ENCODE measurements at regions not wholly inside any gene's neighbourhood (a gene's known extent, or its start where the extent isn't known, plus 50 kb on each side); places are given as distances from the start of the nearest gene placed in this dataset.

DNA sequence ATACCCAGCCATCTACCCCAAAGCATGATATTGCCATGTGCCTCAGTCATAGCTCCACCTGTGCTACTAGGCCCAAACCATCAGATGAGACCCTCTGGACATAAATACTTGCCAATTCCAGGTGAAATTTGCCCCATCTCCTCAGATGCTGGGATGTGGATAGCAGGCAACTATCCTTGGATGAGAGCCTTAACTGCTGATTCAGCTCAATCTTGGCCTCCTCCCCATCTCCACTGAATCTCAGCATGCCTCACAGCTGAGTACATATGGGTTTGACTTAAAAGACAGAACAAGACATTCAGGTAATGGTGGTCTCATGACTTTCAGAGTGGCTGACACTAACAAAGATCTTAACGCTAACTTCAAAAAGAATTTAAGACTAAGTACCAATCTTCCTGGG lies 50.8 kb upstream of the KLHL13 start:
- no peak for DNase-seq

DNA sequence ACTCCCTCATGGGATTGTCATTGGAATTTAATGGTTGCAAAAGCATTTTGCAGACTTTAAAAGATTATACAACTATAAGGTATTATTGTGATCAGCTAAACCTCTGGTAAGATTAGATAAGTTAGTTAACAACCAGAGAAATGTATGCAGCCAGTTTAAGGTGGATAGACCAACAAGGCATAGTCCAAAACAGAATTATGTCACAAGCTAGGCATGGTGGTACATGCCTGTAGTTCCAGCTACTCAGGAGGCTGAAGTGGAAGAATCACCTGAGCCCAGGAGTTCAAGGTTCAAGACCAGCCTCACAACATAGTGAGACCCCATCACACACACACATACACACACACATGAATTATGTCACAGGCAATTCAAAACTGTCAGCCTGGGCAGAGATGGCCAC lies 54.7 kb upstream of the KLHL13 start:
- no peak for DNase-seq

DNA sequence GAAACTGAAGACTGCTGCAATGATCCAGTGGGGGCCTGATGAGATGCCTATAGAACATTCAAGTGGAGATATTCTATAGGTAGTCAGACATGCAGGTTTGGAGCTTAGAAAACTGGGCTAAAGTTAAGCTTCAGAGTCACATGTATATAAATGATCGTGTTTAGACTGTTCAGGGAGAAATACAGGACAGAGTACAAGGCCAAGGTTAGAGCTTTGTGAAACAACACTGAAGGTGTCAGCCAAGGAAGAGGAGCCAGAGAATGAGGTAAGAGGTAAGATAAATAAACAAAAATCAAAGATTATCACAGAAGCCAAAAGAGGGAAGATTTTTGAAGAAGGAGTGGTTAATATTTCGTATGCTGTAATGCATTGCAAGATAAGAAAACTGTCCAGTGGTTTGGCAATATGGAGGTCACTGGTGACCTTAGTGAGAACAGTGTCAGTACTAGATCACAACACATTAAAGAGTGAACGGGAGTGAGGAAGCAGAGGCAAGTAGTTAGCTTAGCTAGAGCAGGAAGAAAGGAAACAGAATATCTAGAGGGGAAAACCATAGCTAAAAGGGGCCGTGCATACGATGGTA lies 58.0 kb upstream of the KLHL13 start:
- DNase-seq = no peak

DNA sequence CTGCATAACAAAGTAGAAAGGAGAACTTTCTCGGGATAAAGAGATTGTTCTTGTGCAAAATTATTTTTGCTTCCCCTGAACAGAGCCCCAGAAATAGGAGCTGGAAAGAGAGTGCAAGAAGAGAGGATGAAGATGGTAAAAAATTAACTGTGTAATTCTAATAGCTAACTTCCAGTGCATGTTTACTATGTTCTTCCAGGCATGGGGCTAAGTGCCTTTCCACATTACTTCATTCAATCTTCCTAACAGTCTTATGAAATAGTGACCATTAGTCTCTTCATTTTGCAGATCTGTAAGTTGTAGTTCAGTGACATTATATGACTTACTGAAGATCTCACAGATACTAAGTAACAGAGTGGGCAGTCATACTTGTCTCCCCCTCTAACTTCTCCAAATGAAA lies 61.1 kb upstream of the KLHL13 start:
- DNase-seq = no peak

DNA sequence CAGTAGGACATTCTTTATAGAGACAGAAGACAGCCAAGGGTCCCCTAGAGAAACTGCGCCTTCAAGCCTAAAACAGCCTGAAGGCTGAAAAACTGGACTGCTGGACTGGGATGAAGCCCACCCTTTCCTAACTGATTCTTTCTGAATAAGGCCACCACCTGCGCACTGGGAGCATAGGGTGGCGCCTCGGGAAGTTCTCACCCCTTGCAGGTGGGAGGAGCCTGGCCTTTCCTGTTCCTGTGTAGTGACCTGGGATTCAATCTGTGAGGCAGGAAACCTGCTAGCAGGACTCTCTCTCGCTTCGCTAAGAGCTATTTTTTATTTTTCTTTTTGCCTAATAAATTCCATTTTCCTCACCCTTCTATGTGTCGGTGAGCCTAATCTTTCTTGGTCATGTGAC lies 61.8 kb upstream of the KLHL13 start:
- no peak for DNase-seq

DNA sequence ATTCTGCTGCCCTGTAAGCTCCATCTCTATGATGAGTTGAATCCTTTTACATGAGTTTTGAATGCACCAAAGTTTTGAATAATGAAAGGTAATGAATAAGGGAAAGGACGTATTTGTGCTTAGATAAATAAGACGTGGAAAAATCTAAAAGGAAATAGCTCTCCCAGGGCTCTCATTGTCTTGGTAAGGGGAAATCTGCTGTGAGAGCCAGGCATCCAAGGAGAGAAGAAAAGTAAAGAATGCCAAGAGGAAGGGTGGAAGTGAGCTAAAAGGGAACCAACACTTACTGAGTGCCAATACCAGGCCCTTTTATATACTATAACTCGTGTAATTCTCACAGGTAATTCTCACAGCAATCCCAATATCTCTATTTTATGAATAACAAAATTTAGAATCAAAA lies 62.6 kb upstream of the KLHL13 start:
- DNase-seq = no peak

DNA sequence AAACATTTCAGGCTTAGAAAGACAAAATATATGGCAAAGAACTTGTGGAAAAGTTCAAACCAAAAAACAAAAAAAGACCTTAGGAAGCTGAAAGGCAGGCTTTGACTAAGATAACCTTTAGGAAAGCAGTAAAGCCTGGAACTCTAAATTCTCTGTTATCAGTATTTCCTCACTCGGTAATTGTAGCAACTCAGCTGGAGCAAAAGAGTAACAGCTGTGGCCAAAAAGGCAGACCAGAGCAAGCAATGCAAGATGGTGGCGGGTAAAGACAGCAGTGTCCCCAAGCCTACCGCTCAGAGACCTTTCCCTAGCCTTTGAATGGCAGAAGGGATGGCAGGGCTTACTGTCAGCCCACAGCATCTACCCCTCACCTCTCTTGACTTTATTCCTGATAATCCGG lies 63.1 kb upstream of the KLHL13 start:
- no peak for DNase-seq

DNA sequence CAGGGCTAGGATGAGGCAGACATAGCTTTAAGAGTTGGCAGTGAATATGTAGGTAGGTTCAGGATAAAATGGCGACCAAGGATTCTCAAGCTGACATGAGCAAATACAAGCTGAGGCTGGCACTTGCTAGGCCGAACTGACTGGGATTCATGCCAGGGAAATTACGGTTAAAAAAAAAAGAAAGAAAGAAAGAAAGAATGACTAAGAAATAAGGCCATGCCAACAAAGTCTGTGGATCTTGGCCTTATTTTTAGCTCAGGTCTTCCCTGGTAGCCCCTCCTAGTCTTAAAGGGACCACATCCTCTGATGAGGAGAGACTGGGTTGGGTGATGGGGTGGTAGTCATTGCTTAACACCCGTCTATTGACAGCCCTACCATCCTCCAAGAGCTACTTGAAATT lies 64.4 kb upstream of the KLHL13 start:
- DNase-seq = no peak

DNA sequence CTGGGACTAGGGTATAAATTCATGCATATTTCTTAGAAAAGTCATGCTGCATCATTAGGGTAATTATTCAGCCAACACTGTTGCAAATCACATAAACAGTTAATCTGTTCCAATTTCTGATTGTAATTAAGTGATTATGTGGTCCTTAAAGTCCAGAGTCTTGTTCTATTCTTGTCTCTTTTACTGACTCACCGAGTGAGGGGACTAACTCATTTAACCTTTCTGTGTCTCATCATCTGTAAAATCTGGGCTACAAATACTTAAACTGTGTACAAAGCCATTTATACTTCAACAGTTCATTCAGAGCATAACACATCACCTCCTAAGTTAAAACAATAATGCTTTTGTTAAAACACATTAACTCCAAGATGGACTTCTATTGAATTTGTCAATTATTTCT lies 65.4 kb upstream of the KLHL13 start:
- DNase-seq = no peak

DNA sequence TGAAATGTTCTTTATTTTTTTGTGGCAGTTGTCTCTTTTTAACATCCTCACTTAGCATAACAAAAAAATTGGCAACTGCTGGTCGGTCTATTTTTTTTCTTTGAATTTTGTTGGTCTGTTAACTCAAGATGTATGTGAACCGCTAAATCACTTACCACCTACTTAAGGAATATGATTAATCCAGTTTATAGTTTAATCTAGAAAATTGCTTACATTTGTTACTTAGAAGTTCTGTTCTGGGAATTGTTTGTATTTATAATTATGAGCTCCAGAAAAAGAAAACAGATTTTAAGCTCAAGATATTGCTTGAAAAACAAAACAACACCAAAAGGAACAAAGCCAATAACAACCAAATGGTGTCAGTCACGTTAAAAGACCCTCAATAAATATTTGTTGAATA lies 66.1 kb upstream of the KLHL13 start:
- DNase-seq = no peak

DNA sequence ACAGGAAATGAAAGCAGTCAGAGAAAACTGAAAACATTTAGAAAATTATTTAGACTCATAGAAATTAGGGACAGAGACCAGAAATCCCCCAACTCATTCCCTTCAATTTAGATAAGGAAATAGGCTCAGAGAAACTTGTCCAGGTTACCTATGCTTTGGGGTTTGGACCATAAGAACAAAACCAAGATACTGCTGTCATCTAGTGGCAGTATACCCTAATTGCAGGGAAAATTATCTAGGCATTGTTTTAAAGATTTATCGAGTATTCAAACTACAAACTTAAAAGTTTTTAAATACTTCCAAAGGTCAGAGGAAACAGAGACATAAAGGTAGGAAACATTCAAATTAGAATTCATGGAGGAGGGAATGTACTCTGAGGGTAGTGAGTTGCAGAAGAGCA lies 67.0 kb upstream of the KLHL13 start:
- DNase-seq = no peak

DNA sequence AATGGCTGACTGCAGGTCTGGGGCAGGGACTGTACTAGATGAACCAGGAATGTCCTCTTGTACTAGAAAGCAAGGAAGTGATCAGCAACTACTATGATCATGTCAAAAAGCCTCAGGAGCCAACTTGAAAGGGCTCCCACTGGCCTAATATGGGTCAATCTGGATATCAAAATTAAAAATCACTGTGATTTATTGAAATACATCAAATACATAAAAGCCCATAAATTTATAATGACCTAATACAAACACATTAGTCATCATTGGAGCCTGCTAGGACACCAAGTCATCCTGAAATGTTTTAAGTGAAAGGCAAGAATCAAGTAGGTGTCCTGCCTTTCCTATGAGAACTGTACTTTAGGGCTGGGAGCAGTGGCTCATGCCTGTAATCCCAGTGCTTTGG lies 70.5 kb upstream of the KLHL13 start:
- DNase-seq = no peak

DNA sequence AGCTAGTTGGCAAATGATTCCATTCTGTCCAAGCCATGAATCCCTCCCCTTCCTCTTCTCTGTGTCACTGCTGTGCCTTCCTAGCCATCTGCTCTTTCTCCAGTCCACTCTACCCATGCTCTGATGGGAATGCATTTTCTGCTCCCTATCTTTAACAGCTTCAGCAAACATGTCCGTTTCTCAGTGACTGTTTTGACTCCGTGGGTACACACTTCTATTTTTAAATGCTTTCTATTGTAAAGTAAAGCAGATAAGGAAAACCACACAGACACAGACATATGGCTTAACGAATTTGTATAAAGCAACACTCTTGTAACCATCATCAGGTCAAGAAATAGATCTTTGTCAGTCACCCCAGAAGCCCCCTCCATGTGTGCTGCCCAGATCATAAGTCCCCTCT lies 72.4 kb upstream of the KLHL13 start:
- DNase-seq = no peak

DNA sequence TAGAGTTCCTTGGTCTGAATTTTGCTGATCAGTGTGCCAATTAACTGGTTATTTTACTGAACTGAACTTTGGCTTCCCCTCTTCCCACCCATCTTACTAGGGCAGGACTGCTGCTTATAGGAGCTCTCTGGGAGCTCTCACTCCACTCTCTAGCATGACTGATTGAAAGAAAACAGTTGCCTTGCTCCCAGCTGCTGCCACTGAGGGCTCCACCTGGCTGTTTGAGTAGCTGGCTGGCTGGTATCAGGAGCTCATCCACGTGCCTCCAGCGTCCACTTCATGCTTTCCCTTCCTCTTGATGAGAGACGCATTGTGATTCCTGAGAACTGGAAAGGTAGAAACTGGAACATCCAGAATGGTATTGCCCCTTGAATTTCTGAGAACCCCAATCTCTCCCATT lies 73.0 kb upstream of the KLHL13 start:
- no peak for DNase-seq

DNA sequence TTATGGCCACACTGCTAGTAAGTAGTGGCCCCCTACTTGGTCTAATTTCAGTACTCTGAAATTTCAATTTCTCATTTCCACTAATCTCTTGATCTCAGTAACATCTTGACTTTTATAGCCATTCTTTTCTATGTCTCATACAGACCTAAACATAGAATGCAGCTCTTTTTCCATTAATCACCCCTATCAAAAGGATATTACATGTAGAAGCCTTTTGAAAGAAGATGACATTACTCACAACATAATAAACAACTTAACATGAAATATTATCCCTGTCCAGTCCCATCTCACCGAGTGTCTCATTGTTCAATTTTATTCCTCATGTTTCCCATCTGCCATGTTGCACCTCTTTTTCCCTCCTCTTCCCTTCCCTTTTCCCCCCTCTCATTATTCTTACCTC lies 81.1 kb upstream of the KLHL13 start:
- DNase-seq = no peak

DNA sequence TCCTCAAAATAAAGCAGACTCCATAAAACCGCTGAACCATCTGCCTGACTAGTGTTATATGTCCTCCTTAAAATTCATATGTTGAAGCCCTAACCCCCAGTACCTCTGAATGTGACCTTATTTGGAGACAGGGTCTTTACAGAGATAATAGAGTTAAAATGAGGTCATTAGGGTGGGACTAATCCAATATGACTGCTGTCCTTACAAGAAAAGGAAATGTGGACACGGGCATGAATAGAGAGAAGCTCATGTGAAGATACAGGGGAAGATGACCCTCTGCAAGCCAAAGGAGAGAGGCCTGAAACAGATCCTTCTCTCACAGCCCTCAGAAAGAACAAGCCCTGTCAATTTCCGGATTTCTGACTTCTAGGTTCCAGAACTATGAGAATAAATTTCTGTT lies 82.0 kb upstream of the KLHL13 start:
- DNase-seq = no peak

DNA sequence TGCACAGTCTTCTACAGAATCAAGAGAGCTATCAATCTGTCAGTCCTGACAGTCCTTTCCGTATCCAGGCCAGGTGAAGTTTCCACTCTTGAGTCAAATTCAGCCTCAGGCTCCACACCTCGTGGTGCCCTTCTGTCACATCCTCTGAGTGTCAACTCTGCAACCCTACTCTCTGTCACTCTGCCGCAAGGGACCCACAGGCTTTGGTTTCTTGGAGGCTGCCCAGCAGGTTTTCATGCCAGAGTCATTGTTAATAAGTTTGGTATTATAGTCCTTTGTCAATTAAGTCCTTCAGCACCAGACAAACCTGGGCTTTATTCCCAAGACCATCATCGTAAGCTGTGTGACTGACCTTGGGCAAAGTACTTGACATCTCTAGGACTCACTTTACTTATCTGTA lies 83.4 kb upstream of the KLHL13 start:
- DNase-seq = no peak

DNA sequence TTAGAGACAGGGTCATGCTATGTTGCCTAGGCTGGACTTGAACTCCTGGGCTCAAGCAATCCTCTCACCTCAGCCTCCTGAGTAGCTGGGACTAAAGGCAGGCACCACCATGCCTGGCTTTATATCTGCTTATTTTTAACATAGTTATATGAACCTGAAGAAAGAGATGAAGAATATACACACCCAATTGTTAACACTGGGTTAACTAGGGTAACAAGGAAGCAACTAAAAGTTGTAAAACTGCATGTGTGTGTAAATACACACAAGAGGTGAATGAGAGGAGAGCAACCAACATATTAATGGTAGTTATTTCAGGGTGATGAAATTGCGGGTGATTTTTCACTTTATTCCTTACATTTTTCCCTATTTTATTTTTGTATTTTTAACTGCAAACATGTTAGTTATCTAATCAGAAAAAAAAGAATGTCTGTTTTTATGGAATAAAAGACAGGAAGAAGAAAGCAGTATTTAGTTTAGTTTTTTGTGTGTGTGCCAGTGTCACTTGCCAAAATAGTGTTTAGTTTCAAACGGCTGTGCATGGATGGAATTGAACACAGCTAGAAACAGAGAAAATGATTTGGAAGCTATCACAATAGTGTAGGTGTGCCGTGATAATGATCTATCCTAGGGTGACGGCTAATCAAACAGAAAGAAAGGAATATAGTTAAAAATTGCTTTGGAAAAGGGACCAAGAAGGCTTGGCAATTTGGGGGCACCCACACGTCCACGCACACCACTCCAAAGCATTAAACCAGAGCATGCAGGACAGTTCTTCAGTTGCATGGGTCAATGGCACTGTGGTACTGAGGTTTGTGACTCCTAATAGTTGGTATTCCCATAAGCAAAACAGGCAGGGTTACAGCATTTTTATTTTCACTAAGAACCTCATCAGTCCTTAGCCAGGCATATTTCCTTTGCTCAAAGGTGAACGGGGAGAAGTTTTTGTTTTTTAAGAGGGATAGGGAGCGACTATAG lies 89.1 kb upstream of the KLHL13 start:
- no peak for DNase-seq

DNA sequence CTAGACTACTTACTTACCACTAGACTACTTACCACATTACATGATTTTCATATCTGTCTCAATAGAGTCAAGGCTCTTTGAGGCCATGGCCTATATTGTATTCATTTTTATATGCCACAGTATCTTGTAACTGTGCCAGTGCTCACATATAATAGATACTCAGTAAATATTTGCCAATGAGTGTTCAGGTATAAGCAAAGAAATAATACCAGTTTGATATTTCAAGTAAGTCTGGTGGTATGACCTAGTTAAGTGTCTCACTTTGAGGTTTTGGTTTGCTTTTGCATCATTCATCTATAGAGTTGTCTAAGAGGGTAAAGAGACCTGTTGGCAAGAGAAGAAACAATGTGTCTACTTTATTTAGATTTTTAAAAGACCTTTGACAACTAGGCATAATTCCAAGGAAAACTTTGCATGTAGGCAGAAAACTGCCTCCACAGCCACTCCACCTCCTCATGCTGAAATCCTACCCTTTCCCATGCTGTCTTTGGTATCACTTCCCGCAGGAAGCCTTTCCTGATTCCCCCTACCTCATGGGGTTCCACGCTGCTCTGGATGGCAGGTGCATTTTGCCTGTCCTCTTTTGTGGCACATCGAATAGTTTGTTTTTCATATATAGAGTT lies 91.3 kb upstream of the KLHL13 start:
- no peak for DNase-seq

DNA sequence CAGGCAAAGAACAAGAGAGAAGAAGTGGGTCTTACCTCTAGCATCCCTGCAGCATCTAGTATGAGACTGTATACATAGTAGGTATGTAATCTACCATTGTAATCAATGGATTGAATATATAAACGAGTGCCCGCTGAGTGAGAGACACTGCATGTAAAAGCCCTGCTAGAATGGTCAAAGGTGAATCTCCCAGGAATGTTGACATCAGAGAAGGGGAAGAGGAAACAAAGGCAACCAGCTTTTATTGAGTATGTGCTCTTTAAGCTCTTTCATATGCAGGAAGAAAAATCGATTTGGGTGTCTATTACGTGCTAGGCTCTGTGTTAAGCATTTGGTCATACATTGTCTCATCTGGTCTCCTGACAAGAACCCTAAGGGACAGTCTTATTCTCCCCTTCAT lies 91.9 kb upstream of the KLHL13 start:
- DNase-seq = no peak

DNA sequence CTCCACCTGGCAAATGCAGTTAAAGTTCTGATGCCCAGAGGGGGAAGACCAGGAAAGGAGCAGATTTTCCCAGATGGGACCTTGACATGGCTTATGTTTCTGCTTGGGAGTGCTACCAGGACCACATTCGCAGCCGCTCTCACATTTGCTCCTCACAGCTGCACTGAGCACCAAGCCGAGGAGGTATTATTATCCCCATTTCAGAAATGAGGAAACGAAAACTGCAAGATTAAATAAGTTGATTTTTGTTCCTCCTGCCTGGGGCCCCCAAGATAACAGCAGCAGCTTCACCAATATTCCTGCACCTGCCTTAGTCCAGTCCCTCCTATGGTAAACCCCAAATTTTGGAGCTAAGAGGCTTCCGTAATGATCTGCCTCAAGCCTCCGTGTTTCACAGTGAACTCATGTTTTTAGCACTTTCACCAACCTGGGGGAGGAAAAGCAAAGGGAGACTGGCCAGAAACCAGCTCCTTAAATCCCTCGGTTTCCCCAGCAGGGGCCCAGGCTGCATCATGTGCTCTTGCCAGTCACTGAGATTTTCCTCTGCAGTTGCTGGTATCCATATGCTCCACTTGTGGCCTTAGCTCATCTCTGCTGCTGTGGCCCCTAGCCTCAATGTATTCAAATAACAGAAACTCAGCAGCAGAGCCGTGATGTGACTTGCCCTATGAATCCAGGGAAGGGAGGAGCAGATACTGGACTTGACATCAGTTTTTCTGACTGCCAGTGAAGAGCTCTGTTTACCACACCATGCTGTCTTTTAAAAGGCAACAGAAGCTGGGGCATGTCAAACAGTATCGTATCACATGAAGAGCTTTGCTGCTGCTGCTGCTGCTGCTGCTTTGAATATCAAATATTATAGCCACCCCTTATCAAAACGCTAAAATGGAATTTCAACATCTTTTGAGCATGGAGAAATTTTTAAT lies 95.5 kb upstream of the KLHL13 start:
- no peak for DNase-seq

DNA sequence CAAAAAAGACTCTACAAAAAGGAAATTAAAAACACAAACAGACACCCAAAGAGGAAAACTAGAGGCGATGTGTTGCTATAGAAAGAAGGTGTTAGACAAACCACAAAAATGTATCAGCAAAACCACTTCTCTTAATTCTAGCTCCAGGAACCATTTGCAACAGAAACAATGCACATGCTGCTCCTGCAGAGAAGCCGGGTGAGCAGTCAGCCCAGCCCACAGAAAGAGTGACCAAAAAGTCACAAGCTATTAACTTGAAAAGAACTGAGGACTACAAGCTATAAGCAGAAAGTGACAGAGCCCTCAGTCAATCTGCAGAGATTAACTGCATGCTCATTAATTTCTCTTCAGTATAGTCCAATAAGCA lies 96.2 kb upstream of the KLHL13 start:
- no peak for DNase-seq

DNA sequence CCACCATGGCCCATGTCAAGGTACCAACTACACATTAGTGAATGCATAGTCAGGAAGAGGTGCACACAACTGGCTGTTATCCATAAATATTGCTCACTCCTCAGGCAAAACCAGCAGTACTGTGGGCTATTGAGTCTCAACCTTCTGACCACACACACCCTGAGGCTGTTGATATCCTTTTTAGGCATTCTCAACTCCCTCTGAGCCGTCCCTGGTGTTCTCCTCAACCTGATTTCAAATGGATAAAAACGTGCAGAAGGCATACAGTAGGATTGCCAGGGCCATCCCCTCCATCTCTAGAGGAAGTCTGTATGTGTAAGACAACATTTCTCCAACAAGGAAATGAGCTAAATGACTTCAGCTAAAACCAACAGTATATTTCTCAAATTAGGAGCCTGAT lies 98.7 kb upstream of the KLHL13 start:
- no peak for DNase-seq

Measured in stimulated activated CD8-positive, alpha-beta memory T cell treated with anti-CD3 and anti-CD28 coated beads, Interleukin-4, amount 100 ng/mL, for 48 hours (primary cell).